Chondrocyte (in vitro differentiated cells): ENCODE measurements at regions not wholly inside any gene's neighbourhood (a gene's known extent, or its start where the extent isn't known, plus 50 kb on each side); places are given as distances from the start of the nearest gene placed in this dataset.

Experiments
- DNase-seq: peaks from one replicate; pipeline ENCODE4 v3.0.0; 2021; ENCODE audit warnings: mixed read lengths, low spot score
- H3K27ac Mint-ChIP-seq: one replicate; pipeline ENCODE4 v1.8.0; 2021; ENCODE audit warnings: mild to moderate bottlenecking, moderate library complexity, mixed read lengths; ENCODE audit not compliant: unreplicated experiment
- H3K27me3 Mint-ChIP-seq: 2 replicates; pipeline ENCODE4 v1.8.0; 2021; ENCODE audit warnings: low read depth, mixed read lengths
- H3K36me3 Mint-ChIP-seq: 2 replicates; pipeline ENCODE4 v1.8.0; 2021; ENCODE audit warnings: low read depth, mixed read lengths
- H3K4me1 Mint-ChIP-seq: 2 replicates; pipeline ENCODE4 v1.8.0; 2021; ENCODE audit warnings: low read depth, mild to moderate bottlenecking, mixed read lengths
- H3K4me3 Mint-ChIP-seq: one replicate; pipeline ENCODE4 v1.8.0; 2021; ENCODE audit warnings: mild to moderate bottlenecking, moderate library complexity, mixed read lengths; ENCODE audit not compliant: unreplicated experiment
- H3K9me3 Mint-ChIP-seq: 2 replicates; pipeline ENCODE4 v1.8.0; 2021; ENCODE audit warnings: low read depth, mixed read lengths
- TF ChIP-seq, protein P1 (sequence below): fragments of 200-600 bp; sonication (generic); IDR thresholded peaks from 2 replicates; pipeline ENCODE4 v1.5.0; 2021; ENCODE audit warnings: antibody characterized with exemption, mild to moderate bottlenecking, moderate library complexity

DNA sequence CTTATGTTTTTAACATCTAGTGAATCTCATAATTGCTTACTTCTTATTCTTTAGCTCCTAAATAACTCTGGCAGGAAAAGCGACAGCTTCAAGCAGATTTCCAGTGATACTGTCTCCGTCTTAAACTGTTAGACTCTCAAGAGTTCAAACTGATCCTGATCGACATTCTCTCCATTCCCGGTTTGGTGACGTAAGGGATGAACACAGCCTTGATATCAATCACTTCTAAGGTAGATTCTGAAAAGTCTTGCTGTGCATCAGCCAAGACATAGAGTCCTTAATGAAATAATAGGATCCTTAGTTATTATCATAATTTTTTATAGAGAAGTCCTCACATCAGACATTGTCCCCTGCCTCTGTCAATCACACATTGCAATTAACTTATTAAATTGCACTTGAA is 534.6 kb downstream of the TFEC start:
- DNase-seq, result no peak
- no peaks in the 10 kb centered on the region for H3K27me3 Mint-ChIP-seq
- no peaks in the 10 kb centered on the region for H3K9me3 Mint-ChIP-seq
- TF ChIP-seq, protein P1, sequence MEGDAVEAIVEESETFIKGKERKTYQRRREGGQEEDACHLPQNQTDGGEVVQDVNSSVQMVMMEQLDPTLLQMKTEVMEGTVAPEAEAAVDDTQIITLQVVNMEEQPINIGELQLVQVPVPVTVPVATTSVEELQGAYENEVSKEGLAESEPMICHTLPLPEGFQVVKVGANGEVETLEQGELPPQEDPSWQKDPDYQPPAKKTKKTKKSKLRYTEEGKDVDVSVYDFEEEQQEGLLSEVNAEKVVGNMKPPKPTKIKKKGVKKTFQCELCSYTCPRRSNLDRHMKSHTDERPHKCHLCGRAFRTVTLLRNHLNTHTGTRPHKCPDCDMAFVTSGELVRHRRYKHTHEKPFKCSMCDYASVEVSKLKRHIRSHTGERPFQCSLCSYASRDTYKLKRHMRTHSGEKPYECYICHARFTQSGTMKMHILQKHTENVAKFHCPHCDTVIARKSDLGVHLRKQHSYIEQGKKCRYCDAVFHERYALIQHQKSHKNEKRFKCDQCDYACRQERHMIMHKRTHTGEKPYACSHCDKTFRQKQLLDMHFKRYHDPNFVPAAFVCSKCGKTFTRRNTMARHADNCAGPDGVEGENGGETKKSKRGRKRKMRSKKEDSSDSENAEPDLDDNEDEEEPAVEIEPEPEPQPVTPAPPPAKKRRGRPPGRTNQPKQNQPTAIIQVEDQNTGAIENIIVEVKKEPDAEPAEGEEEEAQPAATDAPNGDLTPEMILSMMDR, result no peak
- no peaks in the 10 kb centered on the region for H3K36me3 Mint-ChIP-seq
- H3K4me3 Mint-ChIP-seq, result no peak overlapping the region
- H3K27ac Mint-ChIP-seq, result no peak overlapping the region
- H3K4me1 Mint-ChIP-seq, result peaks cover 40% of the 10 kb centered on the region

DNA sequence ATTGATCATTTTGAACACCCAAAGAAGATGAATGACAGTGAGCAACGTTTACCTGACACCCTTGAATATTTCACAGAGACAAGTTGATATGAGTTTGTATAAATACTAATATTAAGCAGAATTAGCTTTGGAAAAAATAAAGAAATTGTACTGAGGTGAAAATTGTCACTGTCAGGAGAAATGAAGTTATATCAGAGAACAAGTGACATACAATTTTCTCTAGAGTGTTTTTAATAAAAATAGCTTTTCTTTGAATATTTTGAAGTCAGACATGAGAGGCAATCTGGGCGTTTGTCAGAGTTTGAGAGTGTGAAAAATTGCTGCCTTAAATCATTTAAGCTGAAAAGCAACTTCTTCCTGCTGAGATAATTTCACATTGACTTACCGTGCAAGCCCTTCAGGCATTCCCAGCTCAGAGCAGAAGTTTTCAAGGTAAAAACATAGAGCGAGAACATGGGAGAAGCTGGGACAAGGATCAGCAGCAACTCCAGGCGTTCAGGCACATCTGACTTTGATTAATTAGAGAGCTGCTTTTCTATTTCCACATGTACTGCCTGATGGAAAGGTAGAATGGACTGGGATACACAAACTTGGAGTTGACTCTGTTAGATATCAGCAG is 535.9 kb downstream of the TFEC start:
- Mint-ChIP-seq H3K4me3 (no peak overlapping the region), H3K27me3 (no peaks in the 10 kb centered on the region), H3K27ac (no peak overlapping the region), H3K9me3 (no peaks in the 10 kb centered on the region), H3K4me1 (peaks cover 32% of the 10 kb centered on the region), H3K36me3 (no peaks in the 10 kb centered on the region)
- TF ChIP-seq, protein P1, result no peak
- no peak for DNase-seq

GRCh38 chr7:115493381-115493780 is 537.2 kb downstream of the TFEC start:
- Mint-ChIP-seq H3K9me3 (no peaks in the 10 kb centered on the region), H3K36me3 (no peaks in the 10 kb centered on the region), H3K4me3 (no peak overlapping the region), H3K27ac (no peak overlapping the region), H3K27me3 (no peaks in the 10 kb centered on the region), H3K4me1 (peaks cover 31% of the 10 kb centered on the region)
- TF ChIP-seq, protein P1, result no peak
- no peak for DNase-seq

GRCh38 chr7:115491744-115492380 is 538.7 kb downstream of the TFEC start:
- H3K4me3 Mint-ChIP-seq, result no peak overlapping the region
- no peaks in the 10 kb centered on the region for H3K9me3 Mint-ChIP-seq
- peaks cover 34% of the 10 kb centered on the region for H3K4me1 Mint-ChIP-seq
- H3K27ac Mint-ChIP-seq, result no peak overlapping the region
- TF ChIP-seq, protein P1, result no peak
- DNase-seq, result no peak
- no peaks in the 10 kb centered on the region for H3K27me3 Mint-ChIP-seq
- no peaks in the 10 kb centered on the region for H3K36me3 Mint-ChIP-seq

DNA sequence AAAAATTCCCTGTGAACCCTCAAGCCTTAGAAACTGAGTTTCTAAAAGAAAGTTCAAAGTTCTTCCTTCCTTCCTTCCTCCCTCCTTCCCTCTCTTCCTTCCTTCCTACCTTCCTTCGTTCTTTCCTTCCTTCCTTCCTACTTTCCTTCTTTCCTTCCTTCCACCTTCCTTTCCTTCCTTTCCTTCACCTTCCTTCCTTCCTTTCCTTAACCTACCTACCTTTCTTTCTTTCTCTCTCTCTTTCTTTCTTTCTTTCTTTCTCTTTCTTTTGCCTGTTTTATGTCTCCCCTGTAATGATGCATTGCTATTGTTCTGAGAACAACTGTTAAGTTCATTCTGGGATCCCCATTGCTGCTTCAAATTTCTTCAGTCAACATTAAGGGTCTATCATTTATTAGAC is 551.1 kb downstream of the TFEC start:
- TF ChIP-seq, protein P1, result no peak
- H3K4me3 Mint-ChIP-seq, result no peak overlapping the region
- no peak overlapping the region for H3K27ac Mint-ChIP-seq
- H3K4me1 Mint-ChIP-seq, result peaks cover 14% of the 10 kb centered on the region
- no peak for DNase-seq
- H3K36me3 Mint-ChIP-seq, result no peaks in the 10 kb centered on the region
- H3K27me3 Mint-ChIP-seq, result peaks cover 9% of the 10 kb centered on the region
- no peaks in the 10 kb centered on the region for H3K9me3 Mint-ChIP-seq
